ENCODE measurements at regions not wholly inside any gene's neighbourhood (a gene's known extent, or its start where the extent isn't known, plus 50 kb on each side); places are given as distances from the start of the nearest gene placed in this dataset.

DNA sequence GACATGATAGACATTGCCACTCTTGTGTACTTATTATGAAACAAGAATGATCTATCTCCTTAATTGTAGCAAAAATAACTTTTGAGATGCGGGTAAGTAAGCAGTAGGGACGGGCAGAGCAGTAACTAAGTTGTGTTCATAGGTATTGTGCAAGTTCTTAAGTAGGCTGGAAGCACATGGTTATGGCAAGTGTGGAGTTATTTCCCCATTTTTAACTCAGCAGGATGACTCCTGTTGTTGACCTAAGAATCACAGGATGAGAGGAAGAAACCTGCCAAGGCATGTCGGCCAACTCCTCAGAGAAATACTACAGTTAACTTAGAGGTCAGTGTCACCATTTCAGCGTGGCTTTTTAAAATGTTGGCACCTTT, 51.1 kb upstream of the FN1 start:
- no peak for DNase-seq

DNA sequence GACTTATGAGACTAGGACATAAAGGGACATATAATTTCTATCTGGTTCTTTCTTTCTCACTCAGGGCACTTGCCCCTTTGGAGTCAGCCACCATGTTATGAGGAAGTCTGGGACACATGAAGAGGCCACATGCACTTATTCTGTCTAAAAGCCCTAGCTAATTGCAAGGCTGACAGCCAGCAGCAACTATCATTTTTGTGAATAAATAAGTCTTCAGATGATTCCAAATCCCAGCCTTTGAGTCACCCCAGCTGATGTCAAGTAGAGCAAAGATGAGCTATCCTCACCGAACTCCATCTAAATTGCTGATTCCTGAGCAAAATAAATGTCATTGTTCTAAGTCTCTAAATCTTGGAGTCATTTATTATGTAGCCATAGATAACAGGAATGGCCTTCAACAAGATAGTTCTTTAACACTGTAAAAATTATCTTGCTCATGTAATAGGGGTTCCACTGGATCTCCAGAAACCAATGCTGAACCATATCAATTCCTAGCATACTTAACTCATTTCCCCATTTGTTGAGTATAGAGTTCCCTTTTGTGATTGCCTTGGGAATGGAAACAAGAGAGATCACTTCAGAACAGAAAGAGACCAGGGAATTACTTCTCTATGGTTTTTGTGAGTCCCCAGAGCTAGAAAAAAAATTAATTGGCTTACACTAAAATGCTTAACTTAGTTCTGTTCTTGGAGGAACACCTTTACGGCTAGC, 50.6 kb upstream of the FN1 start:
- no peak for DNase-seq

All from fibroblast of skin of back (primary cell).